ENCODE measurements at regions not wholly inside any gene's neighbourhood (a gene's known extent, or its start where the extent isn't known, plus 50 kb on each side); places are given as distances from the start of the nearest gene placed in this dataset.

GRCh38 chr10:23826421-23826820 lies 382.5 kb upstream of the KIAA1217 start:
- no peak overlapping the region for H3K4me3 ChIP-seq (ENCODE audit: severe bottlenecking)

GRCh38 chr10:23829556-23829955 lies 379.4 kb upstream of the KIAA1217 start:
- Histone ChIP-seq H3K4me3 (ENCODE audit: severe bottlenecking) (no peak overlapping the region), H3K9me3 (ENCODE audit: severe bottlenecking) (no peaks in the 10 kb centered on the region), H3K27me3 (ENCODE audit: insufficient read depth, poor library complexity, severe bottlenecking) (no peaks in the 10 kb centered on the region), H3K4me1 (ENCODE audit: insufficient read depth, poor library complexity, severe bottlenecking) (no peaks in the 10 kb centered on the region), H3K36me3 (ENCODE audit: low read depth) (no peaks in the 10 kb centered on the region), H3K27ac (ENCODE audit: poor library complexity, severe bottlenecking) (no peak overlapping the region)
- ATAC-seq (ENCODE audit: low read depth) (no peak), DNase-seq (ENCODE audit: low spot score) (no peak)
- no peak for TF ChIP-seq CTCF (IDR thresholded peaks at IDR 0.05; ENCODE audit: poor library complexity, severe bottlenecking)

More at GRCh38 chr10:23826421-23826820, 382.5 kb upstream of the KIAA1217 start:
- Histone ChIP-seq H3K36me3 (ENCODE audit: low read depth) (no peaks in the 10 kb centered on the region), H3K27me3 (ENCODE audit: insufficient read depth, poor library complexity, severe bottlenecking) (no peaks in the 10 kb centered on the region), H3K9me3 (ENCODE audit: severe bottlenecking) (no peaks in the 10 kb centered on the region), H3K27ac (ENCODE audit: poor library complexity, severe bottlenecking) (no peak overlapping the region), H3K4me1 (ENCODE audit: insufficient read depth, poor library complexity, severe bottlenecking) (no peaks in the 10 kb centered on the region)
- TF ChIP-seq CTCF (IDR thresholded peaks at IDR 0.05; ENCODE audit: poor library complexity, severe bottlenecking): no peak
- no peak for DNase-seq (ENCODE audit: low spot score)
- peak; percentile 57; the same call in 1 of the 3 replicates for ATAC-seq (ENCODE audit: low read depth)

DNA sequence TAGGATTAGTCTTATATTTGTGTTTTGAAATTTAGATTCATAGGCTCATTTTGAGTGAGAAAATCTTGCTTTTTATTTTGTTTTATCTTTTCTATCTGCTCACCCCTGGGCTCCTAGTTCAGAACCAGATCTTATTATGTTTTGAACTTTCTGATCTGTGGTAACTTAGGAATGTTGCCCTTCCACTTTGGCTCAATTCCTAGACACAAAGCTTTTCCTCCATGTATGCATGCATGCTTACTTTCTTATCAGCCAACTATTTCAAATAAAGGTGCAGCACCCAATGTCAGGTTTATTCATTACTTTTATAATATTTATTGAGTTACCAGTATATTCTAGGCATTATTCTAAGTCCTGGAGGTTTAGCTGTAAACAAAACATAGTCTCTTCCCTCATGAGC lies 374.8 kb upstream of the KIAA1217 start:
- no peak for TF ChIP-seq CTCF (IDR thresholded peaks at IDR 0.05; ENCODE audit: poor library complexity, severe bottlenecking)
- Histone ChIP-seq H3K27ac (ENCODE audit: poor library complexity, severe bottlenecking) (no peak overlapping the region), H3K4me1 (ENCODE audit: insufficient read depth, poor library complexity, severe bottlenecking) (no peaks in the 10 kb centered on the region), H3K36me3 (ENCODE audit: low read depth) (no peaks in the 10 kb centered on the region), H3K9me3 (ENCODE audit: severe bottlenecking) (no peaks in the 10 kb centered on the region), H3K4me3 (ENCODE audit: severe bottlenecking) (no peak overlapping the region), H3K27me3 (ENCODE audit: insufficient read depth, poor library complexity, severe bottlenecking) (no peaks in the 10 kb centered on the region)
- no peak for ATAC-seq (ENCODE audit: low read depth)
- DNase-seq (ENCODE audit: low spot score): no peak

- no peaks in the 10 kb centered on the region for H3K4me1 ChIP-seq (ENCODE audit: insufficient read depth, poor library complexity, severe bottlenecking)
- H3K4me3 ChIP-seq (ENCODE audit: severe bottlenecking): no peak overlapping the region
- no peaks in the 10 kb centered on the region for H3K27me3 ChIP-seq (ENCODE audit: insufficient read depth, poor library complexity, severe bottlenecking)
- TF ChIP-seq CTCF (IDR thresholded peaks at IDR 0.05; ENCODE audit: poor library complexity, severe bottlenecking): no peak
- no peaks in the 10 kb centered on the region for H3K9me3 ChIP-seq (ENCODE audit: severe bottlenecking)
- H3K36me3 ChIP-seq (ENCODE audit: low read depth): no peaks in the 10 kb centered on the region
- H3K27ac ChIP-seq (ENCODE audit: poor library complexity, severe bottlenecking): no peak overlapping the region
- DNase-seq (ENCODE audit: low spot score): no peak
- no peak for ATAC-seq (ENCODE audit: low read depth)
These were observed 358.3 kb upstream of the KIAA1217 start for GRCh38 chr10:23850631-23851030.

- no peak for TF ChIP-seq CTCF (IDR thresholded peaks at IDR 0.05; ENCODE audit: poor library complexity, severe bottlenecking)
- no peaks in the 10 kb centered on the region for H3K27me3 ChIP-seq (ENCODE audit: insufficient read depth, poor library complexity, severe bottlenecking)
- no peak overlapping the region for H3K27ac ChIP-seq (ENCODE audit: poor library complexity, severe bottlenecking)
- no peak overlapping the region for H3K4me3 ChIP-seq (ENCODE audit: severe bottlenecking)
- H3K4me1 ChIP-seq (ENCODE audit: insufficient read depth, poor library complexity, severe bottlenecking): no peaks in the 10 kb centered on the region
- no peaks in the 10 kb centered on the region for H3K9me3 ChIP-seq (ENCODE audit: severe bottlenecking)
- H3K36me3 ChIP-seq (ENCODE audit: low read depth): no peaks in the 10 kb centered on the region
- DNase-seq (ENCODE audit: low spot score): no peak
- ATAC-seq (ENCODE audit: low read depth): no peak
These were observed 349.3 kb upstream of the KIAA1217 start for GRCh38 chr10:23859598-23859997.

All from RWPE2 (cell line).